B cell (primary cell): ENCODE measurements at regions not wholly inside any gene's neighbourhood (a gene's known extent, or its start where the extent isn't known, plus 50 kb on each side); places are given as distances from the start of the nearest gene placed in this dataset.

Experiments used
- ATAC-seq: fragments of 200-7000 bp; cut with Tn5 transposase; one replicate; pipeline ENCODE4 v1.10.0; 2021; ENCODE audit warnings: low read depth, mild to moderate bottlenecking, moderate number of reproducible peaks, moderate library complexity
- CTCF ChIA-PET: fragments of 350-600 bp; sonication (Branson Sonifier 250); formaldehyde crosslinking; loops from one replicate; lab custom pipeline; 2021; ENCODE audit warnings: antibody characterized with exemption, inconsistent platforms; lab: Charles Lee
- POLR2A ChIA-PET: fragments of 350-600 bp; sonication (Branson Sonifier 250); formaldehyde crosslinking; loops from one replicate; lab custom pipeline; 2021; ENCODE audit warnings: antibody characterized with exemption; lab: Charles Lee
- DNase-seq: peaks from one replicate; pipeline ENCODE4 v3.0.0; 2013
- H2AFZ ChIP-seq: 2 replicates; pipeline ENCODE4 v1.6.1; 2012; ENCODE audit warnings: mild to moderate bottlenecking, low read depth, low read length; ENCODE audit not compliant: insufficient read depth, poor library complexity, severe bottlenecking
- H3K27ac ChIP-seq, 2 donors: 1 replicate in 1 of 2; 2 replicates in 1 of 2; pipeline ENCODE4 v1.5.1; 2012 to 2013; ENCODE audit warnings: low read length in 2 of 2, mild to moderate bottlenecking in 2 of 2, moderate library complexity in 1 of 2
- H3K27me3 ChIP-seq, 4 experiments: fragments of 200-600 bp in 1 of 4; sonication (generic) in 1 of 4; replicated peaks in 1 of 4; 1 replicate in 2 of 4; 2 replicates in 2 of 4; pipeline versions ENCODE4 v1.6.1 to v1.7.0; 2013 to 2016; ENCODE audit warnings: low read length in 3 of 4, mild to moderate bottlenecking in 2 of 4, mixed read lengths in 1 of 4, moderate library complexity in 1 of 4; ENCODE audit not compliant: insufficient read depth in 4 of 4, control insufficient read depth in 3 of 4; ENCODE audit errors: control extremely low read depth in 1 of 4
- H3K36me3 ChIP-seq, 2 experiments: replicated peaks in 1 of 2; 1 replicate in 1 of 2; 2 replicates in 1 of 2; pipeline versions ENCODE4 v1.6.1 to v1.7.1; 2013; ENCODE audit warnings: low read length in 1 of 2; ENCODE audit not compliant: insufficient read depth in 2 of 2, control insufficient read depth in 1 of 2; ENCODE audit errors: control extremely low read depth in 1 of 2, extremely low read depth in 1 of 2
- H3K4me1 ChIP-seq, 2 donors: fragments of 200-600 bp in 1 of 2; sonication (generic) in 1 of 2; 1 replicate in 1 of 2; 2 replicates in 1 of 2; pipeline versions ENCODE4 v1.5.1 to v1.6.1; 2013 to 2017; ENCODE audit warnings: low read length in 2 of 2; ENCODE audit not compliant: control insufficient read depth in 2 of 2, insufficient read depth in 2 of 2
- H3K4me2 ChIP-seq: replicated peaks from 2 replicates; pipeline ENCODE3; 2012; ENCODE audit warnings: mild to moderate bottlenecking, low read depth, low read length; ENCODE audit not compliant: poor library complexity, severe bottlenecking
- H3K4me3 ChIP-seq, 5 experiments: fragments of 200-600 bp in 1 of 5; sonication (generic) in 1 of 5; 1 replicate in 3 of 5; 2 replicates in 2 of 5; pipeline versions ENCODE4 v1.5.1 to v1.7.0; 2011 to 2016; ENCODE audit warnings: low read length in 4 of 5, mild to moderate bottlenecking in 4 of 5, low read depth in 2 of 5, control low read depth in 1 of 5, moderate library complexity in 1 of 5; ENCODE audit not compliant: insufficient read depth in 1 of 5; ENCODE audit errors: control extremely low read depth in 1 of 5, extremely low read depth in 1 of 5
- H3K79me2 ChIP-seq: fragments of 200-600 bp; sonication (generic); one replicate; pipeline ENCODE4 v1.6.0; 2016; ENCODE audit warnings: low read length; ENCODE audit not compliant: control insufficient read depth, insufficient read depth
- H3K9ac ChIP-seq: fragments of 200-600 bp; sonication (generic); 2 replicates; pipeline ENCODE4 v1.6.1; 2017; ENCODE audit warnings: mild to moderate bottlenecking, low read length, moderate library complexity
- H3K9me3 ChIP-seq, 3 donors: one replicate each; pipeline versions ENCODE4 v1.6.1 to v1.7.1; 2013; ENCODE audit warnings: low read length in 2 of 3; ENCODE audit not compliant: control insufficient read depth in 2 of 3, insufficient read depth in 1 of 3; ENCODE audit errors: control extremely low read depth in 1 of 3
- H4K20me1 ChIP-seq: 2 replicates; pipeline ENCODE4 v1.6.0; 2012; ENCODE audit warnings: mild to moderate bottlenecking, low read length; ENCODE audit not compliant: insufficient read depth, control insufficient read depth, poor library complexity, severe bottlenecking
- H3K27ac Mint-ChIP-seq: one replicate; pipeline ENCODE4 v1.8.0; 2021; ENCODE audit warnings: mixed read lengths
- H3K27me3 Mint-ChIP-seq: one replicate; pipeline ENCODE4 v1.8.0; 2021; ENCODE audit warnings: mixed read lengths
- H3K4me1 Mint-ChIP-seq: one replicate; pipeline ENCODE4 v1.8.0; 2021; ENCODE audit warnings: mixed read lengths
- H3K4me3 Mint-ChIP-seq: one replicate; pipeline ENCODE4 v1.8.0; 2021; ENCODE audit warnings: mixed read lengths
- H3K9me3 Mint-ChIP-seq: one replicate; pipeline ENCODE4 v1.8.0; 2022; ENCODE audit warnings: mixed read lengths; ENCODE audit not compliant: insufficient read depth
- EZH2 ChIP-seq: IDR thresholded peaks from 2 replicates; pipeline ENCODE4 v1.6.1; 2012; ENCODE audit warnings: borderline replicate concordance, low read depth, mild to moderate bottlenecking, moderate library complexity, low read length; ENCODE audit not compliant: insufficient read depth, poor library complexity, severe bottlenecking
- WGBS: methylation state at CpG from one replicate; pipeline ENCODE4 v1.1.5; 2013; ENCODE audit warnings: missing lambda C conversion rate; ENCODE audit not compliant: insufficient coverage; 5-methylcytosine and 5-hydroxymethylcytosine counted together
- intact Hi-C: fragments of 100-400 bp; cut with micrococcal nuclease; formaldehyde crosslinking; loops from one replicate; pipeline ENCODE4 v1.10.0; 2022
- TF ChIP-seq, protein P1 (sequence below): fragments of 200-600 bp; IDR thresholded peaks from one replicate; pipeline ENCODE4 v1.8.0; 2022; ENCODE audit warnings: antibody characterized with exemption, mild to moderate bottlenecking

DNA sequence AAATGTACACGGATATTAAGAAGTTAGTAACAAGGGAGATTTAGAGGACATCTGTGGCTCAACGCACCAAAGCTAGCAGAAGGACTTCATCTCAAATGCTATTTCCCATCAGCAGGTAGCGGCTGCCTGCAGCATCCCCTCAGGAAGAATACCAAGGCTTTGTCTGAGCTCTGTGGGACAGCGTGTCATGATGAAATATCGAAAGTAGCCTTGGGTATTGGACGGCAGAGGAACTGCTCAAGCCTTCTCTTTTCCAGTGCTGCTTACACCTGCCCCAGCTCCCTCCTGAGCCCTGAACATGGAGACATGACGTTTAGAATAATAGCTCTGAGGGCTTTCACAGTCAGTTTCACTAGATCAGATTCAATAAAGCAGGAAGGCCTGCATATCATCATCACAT lies 241.6 kb downstream of the SUCLG1 start:
- WGBS = 95% methylated on average over 6 of the region's 7 CpGs
- CTCF ChIA-PET = no interaction called here
- H3K4me1 ChIP-seq = no peaks in the 10 kb centered on the region
- no peak for ATAC-seq
- no peak overlapping the region for H3K27ac ChIP-seq
- H2AFZ ChIP-seq = no peak overlapping the region
- H3K4me1 Mint-ChIP-seq = peaks cover 5% of the 10 kb centered on the region
- intact Hi-C loops = no loop called here
- H3K4me3 Mint-ChIP-seq = no peak overlapping the region
- POLR2A ChIA-PET = interaction anchor here (0.7 kb wide), 1 partner anchor 34 kb away, joined by 7 read pairs; no protein-coding TSS in a partner anchor
- no peak overlapping the region for H3K27ac Mint-ChIP-seq
- TF ChIP-seq, protein P1, sequence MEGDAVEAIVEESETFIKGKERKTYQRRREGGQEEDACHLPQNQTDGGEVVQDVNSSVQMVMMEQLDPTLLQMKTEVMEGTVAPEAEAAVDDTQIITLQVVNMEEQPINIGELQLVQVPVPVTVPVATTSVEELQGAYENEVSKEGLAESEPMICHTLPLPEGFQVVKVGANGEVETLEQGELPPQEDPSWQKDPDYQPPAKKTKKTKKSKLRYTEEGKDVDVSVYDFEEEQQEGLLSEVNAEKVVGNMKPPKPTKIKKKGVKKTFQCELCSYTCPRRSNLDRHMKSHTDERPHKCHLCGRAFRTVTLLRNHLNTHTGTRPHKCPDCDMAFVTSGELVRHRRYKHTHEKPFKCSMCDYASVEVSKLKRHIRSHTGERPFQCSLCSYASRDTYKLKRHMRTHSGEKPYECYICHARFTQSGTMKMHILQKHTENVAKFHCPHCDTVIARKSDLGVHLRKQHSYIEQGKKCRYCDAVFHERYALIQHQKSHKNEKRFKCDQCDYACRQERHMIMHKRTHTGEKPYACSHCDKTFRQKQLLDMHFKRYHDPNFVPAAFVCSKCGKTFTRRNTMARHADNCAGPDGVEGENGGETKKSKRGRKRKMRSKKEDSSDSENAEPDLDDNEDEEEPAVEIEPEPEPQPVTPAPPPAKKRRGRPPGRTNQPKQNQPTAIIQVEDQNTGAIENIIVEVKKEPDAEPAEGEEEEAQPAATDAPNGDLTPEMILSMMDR = no peak
- TF ChIP-seq EZH2 = no peak
- no peaks in the 10 kb centered on the region for H3K36me3 ChIP-seq
- H3K4me3 ChIP-seq = no peak overlapping the region
- no peaks in the 10 kb centered on the region for H3K27me3 ChIP-seq
- H3K9ac ChIP-seq = no peak overlapping the region
- no peaks in the 10 kb centered on the region for H3K9me3 Mint-ChIP-seq
- no peaks in the 10 kb centered on the region for H3K79me2 ChIP-seq
- no peak for DNase-seq
- H4K20me1 ChIP-seq = no peaks in the 10 kb centered on the region
- no peaks in the 10 kb centered on the region for H3K9me3 ChIP-seq
- no peaks in the 10 kb centered on the region for H3K27me3 Mint-ChIP-seq
- H3K4me2 ChIP-seq = no peak overlapping the region

DNA sequence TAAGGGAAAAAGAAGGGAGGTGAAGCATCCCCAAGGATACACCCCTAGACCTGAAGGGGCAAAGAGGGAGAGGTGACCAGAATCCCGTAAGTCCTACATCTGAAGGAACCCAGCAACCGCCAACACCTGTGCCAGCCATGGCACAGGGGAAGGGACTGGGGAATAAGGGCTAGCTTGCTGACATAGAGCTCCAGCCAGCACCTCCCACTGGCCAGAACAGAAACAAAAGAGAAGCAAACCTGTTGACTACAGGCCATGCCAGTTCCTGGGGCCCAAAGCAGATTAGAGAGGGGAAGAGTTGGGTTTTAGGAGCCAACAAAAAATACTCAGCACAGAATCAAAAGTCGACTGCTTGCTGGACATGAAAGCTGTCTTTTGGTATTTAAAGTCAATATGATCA lies 244.6 kb downstream of the SUCLG1 start:
- Histone ChIP-seq H3K27me3 (no peaks in the 10 kb centered on the region), H3K4me2 (no peak overlapping the region), H2AFZ (no peak overlapping the region), H4K20me1 (no peaks in the 10 kb centered on the region), H3K36me3 (no peaks in the 10 kb centered on the region), H3K4me1 (no peaks in the 10 kb centered on the region), H3K79me2 (no peaks in the 10 kb centered on the region), H3K27ac (no peak overlapping the region), H3K9me3 (no peaks in the 10 kb centered on the region), H3K9ac (no peak overlapping the region), H3K4me3 (no peak overlapping the region)
- ATAC-seq (no peak), DNase-seq (no peak)
- H3K9me3 Mint-ChIP-seq = no peaks in the 10 kb centered on the region
- TF ChIP-seq, protein P1 = no peak
- no peak for TF ChIP-seq EZH2
- WGBS = no CpG with 5 or more reads among the region's 3 CpGs
- H3K4me3 Mint-ChIP-seq = no peak overlapping the region
- H3K27ac Mint-ChIP-seq = no peak overlapping the region
- intact Hi-C loops = no loop called here
- peaks cover 5% of the 10 kb centered on the region for H3K4me1 Mint-ChIP-seq
- H3K27me3 Mint-ChIP-seq = no peaks in the 10 kb centered on the region
- ChIA-PET POLR2A (no interaction called here), CTCF (no interaction called here)
